COLO829 (cell line): ENCODE measurements at regions not wholly inside any gene's neighbourhood (a gene's known extent, or its start where the extent isn't known, plus 50 kb on each side); places are given as distances from the start of the nearest gene placed in this dataset.

Experiments
- DNase-seq: peaks from one replicate; pipeline ENCODE4 v3.0.0; 2012; ENCODE audit warnings: low spot score

DNA sequence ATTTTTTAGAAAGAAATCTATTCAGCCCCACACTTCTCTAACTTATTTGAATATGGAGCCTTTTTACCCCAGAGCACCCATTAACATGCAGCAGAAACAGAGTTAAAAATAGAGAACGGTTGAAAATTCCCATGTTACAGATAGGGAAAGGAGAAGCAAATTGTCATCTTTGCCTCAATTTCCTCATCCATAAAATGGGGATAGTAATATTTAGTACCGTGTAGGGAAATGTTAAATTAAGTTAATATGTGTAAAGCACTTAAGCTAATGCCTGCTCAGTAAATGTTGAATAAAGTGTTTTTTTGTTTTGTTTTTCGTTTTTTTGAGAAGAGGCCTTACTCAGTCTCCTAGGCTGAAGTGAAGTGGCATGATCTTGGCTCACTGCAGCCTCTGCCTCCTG lies 50.3 kb downstream of the NAV1 start:
- no peak for DNase-seq

GRCh38 chr1:201590474-201590873 lies 51.5 kb downstream of the NAV1 start:
- DNase-seq: no peak

DNA sequence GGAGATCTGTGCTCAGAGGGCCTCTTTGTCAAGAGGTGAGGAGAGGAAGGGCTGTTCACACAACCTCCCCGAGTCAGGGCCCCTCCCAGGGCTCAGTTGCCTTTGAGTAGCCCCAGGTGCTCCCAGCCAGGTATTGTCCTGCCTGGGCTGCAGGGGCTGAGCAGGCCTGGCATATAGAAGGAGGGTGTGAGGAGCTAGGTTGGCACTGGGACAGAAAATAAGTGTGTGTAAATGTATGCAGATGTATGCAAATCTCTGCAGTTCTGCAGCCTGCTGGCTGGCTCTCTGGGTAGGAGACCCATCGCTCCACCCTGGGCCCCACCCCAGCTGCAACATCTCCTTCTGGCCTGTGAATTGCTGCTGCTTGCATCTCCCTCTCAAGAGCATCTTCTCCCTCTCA lies 52.4 kb downstream of the NAV1 start:
- no peak for DNase-seq

- DNase-seq: no peak
Observed at GRCh38 chr1:201591981-201592380, 53.1 kb downstream of the NAV1 start.

DNA sequence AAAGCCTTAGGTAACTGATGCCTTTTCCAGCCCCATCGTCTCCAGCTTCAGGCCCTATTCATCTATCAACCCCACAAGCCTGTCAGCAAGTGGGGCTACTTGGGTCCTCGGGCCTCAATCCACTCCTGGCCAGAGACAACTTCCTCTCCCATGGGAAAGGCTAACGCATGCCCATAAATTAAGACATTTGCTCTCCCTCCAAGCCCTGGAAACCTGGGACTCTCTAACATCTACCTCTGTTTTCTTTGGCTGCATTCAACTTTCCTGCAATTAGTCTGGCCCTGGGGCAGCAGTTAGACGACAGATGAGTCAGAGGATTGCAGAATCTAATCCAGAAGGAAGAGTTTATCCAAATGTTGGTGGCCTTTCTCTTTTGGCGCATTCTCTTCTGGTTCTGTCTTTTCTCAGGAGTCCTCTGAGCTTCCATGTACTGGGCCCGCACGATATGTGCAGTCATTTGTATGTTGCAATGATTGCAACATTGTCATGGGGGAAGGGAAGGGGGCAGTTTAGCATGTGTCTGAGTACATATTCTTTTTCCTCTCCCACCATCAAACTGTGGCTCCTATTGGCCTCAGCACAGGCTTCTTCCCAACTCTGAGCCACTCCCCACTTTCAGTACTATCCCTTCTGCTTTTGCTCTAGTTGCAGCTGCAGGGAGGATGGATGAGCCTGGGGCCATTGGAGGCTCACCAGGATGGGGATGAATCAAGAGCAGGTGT lies 54.4 kb downstream of the NAV1 start:
- peak; percentile 70 for DNase-seq

GRCh38 chr1:201594575-201595245 lies 55.8 kb downstream of the NAV1 start:
- no peak for DNase-seq

DNA sequence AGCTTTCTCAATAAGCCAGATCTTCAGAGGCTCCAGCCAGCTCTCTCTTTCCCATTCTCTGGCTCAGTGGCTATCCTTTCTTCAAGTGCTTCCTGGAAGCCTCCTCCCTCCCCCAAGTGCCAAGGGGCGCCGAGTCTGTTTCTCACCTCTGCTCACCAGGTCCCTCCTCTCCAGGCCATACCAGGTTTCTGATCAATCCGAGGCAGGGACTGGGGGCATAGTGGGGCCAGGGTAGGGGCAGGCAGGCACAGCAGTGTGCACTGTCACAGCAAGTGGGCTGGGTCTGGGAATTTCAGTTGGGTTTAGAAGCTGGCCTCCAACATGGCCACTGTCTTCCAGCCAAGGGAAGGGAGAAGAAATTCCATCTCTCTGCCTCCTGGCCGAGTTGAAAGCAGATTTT lies 56.5 kb downstream of the NAV1 start:
- DNase-seq: no peak

DNA sequence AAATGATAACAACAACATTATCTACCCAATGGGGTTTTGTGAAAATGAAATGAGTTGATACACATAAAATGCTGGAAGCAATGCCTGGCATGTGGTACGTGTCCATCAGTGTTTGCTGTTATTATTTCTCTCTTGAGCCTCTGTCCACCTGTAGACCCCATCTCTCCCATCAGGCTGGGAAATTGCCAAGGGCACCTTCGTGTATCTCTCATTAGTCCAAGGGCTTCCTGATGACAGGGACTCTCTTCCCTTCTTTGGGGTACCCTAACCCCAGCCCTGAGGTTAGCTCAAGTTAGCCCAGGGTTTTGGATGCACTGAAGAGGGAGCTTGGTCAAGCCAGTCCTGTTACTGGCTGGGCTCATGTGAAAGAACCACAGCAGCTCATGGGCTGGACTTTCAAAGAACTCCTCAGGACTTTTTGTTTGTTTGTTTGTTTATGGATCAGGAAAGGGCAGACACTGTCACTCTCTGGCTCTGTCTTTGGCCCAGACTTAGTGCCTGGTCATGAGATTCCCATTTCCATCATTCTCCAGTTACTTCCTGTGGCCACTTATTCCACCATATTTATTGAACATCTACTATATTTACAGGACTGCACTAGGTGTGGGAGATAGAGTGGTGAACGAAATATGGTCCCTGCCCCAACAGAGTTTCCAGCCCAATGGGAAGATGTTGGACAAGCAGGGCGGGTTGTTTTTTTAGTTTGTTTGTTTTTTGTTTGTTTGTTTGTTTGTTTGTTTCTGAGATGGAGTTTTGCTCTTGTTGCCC lies 57.4 kb downstream of the NAV1 start:
- DNase-seq: no peak

- DNase-seq: no peak
Observed at GRCh38 chr1:201597551-201598230, 58.8 kb downstream of the NAV1 start.

- no peak for DNase-seq
Observed at GRCh38 chr1:201598396-201598795, 59.5 kb downstream of the NAV1 start.

GRCh38 chr1:201598973-201599372 lies 60.0 kb downstream of the NAV1 start:
- no peak for DNase-seq

DNA sequence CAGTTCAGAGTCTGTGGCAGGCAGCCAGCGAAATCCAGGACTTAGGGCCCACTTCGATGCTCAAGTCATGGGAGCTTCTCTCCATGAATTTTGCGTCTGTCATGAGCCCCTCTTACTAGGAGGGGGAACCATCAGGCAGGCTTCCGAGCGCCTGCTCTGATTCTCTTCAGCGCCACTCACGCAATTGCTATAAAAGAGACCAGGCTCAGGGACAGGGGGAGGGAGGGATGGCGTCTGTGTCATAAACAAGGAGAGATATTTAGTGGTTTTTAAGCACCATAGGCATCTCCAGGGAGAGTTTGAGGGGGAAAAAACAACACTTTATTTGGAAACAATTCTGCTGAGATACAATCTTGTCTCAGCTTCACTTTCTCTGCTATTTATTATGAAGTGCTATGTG lies 60.6 kb downstream of the NAV1 start:
- no peak for DNase-seq

GRCh38 chr1:201602413-201603265 lies 63.7 kb downstream of the NAV1 start:
- DNase-seq: peak; percentile 57

DNA sequence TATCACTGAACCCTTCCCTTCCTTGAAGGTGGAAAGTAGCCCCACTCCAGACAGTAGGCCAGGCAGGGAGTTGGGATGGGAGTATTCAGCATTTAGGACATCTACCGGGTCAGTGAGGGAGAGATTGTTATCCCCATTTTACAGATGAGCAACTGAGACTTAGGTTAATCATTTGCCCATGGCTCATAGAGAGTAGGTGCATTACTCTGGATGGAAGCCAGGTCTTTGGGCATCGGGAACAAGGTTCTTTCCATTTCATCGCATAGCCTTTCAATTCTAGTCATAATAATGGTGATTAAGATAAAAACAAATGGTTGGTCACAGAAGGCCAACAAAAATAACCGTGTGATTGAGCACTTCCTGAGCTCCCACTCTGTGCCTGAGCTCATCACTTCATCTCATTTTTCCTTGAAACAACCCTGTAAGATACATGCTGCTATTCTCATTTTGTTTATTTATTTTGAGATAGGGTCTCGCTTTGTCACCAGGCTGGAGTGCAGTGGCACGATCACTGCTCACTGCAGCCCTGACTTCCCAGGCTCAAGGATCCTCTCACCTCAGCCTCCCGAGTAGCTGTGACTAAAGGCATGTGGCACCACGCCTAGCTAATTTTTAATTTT lies 64.8 kb downstream of the NAV1 start:
- DNase-seq: no peak

DNA sequence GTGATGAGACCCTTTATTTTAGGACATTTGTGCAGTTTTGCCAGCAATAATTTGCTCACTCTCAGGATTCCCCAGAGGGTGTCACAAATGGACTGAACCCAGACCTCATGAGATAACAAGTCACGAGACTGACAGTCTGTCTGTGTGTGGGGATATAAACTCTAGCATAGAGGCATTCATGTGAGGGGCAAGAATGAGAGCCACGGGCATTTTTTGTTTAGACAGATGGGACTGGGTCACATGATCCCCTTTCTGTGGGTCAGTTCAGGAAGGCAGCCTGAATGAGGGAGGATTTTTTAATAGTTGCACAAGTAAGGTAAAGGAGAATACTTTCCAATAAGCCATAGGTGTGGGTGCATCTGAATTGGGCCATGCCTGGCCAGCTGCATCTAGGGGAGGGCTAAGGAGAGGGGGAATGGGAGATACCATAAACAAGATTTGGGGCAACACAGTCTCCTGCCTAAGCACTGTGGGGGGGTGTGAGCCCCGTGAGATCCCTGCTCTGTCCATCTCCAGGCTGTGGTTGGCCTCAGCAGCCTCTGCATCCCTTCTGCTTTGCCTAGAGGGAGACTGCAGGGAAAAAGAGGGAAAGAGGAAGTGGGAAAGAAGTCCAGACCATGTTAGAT lies 66.6 kb downstream of the NAV1 start:
- DNase-seq: no peak

DNA sequence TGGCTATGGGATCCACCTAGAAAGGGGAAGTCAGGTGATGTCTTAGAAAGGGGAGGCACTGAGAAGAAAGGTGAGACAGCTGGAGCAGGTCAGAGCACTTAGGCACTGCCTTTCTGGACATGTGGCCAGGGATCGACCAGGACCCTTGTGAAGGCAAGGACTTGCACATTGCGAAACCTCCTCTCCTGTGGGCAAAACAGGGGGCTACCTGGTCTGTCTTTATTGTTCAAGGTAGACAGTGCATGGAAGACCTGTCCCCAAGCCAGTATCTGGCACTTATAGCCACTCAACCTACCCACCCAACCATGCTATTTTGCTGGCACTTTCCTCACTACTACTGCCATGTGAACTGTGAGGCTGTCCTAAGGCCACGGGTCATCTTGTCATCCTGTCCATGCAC lies 67.2 kb downstream of the NAV1 start:
- DNase-seq: no peak

DNA sequence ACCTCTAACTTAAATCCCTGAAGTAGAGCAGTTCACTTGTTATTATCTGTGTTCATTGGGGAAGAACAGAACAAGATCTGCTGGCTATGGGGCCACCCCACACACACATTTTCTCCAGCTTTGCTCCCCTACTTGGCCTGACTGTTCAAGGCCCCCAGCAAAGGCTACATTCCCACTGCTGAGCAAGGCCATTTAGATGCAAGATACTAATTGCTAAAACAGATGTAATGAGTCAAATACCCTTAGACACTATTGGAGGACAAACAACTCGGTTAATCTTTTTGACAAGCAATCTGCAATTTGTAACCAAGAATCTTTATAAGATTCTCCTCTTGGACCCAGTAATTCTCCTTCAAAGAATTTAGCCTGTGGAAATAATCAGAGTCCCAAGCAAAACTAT lies 67.7 kb downstream of the NAV1 start:
- no peak for DNase-seq

GRCh38 chr1:201608635-201609395 lies 69.9 kb downstream of the NAV1 start:
- DNase-seq: no peak

- no peak for DNase-seq
Observed at GRCh38 chr1:201609661-201610318, 70.9 kb downstream of the NAV1 start.
